Lower leg skin (tissue), 4 donors: ENCODE measurements at regions not wholly inside any gene's neighbourhood (a gene's known extent, or its start where the extent isn't known, plus 50 kb on each side); places are given as distances from the start of the nearest gene placed in this dataset.

Experiments
- DNase-seq, 2 donors: peaks; one replicate each; pipeline ENCODE4 v3.0.0-alpha.2; 2019; ENCODE audit warnings: low spot score in 2 of 2
- H3K4me3 ChIP-seq: fragments of 200-600 bp; sonication (generic); 2 replicates; pipeline ENCODE4 v1.5.1; 2017; ENCODE audit warnings: mild to moderate bottlenecking, low read depth; ENCODE audit not compliant: poor library complexity, severe bottlenecking
- CTCF ChIP-seq, 3 donors: fragments of 450-650 bp; IDR thresholded peaks; one replicate each; pipeline ENCODE4 v1.5.1; 2016; ENCODE audit warnings: antibody characterized with exemption in 3 of 3, mild to moderate bottlenecking in 3 of 3, moderate library complexity in 2 of 3
- POLR2A ChIP-seq, 2 donors: fragments of 450-650 bp; IDR thresholded peaks; one replicate each; pipeline ENCODE4 v1.6.1; 2016 to 2017; ENCODE audit warnings: antibody characterized with exemption in 2 of 2, mild to moderate bottlenecking in 1 of 2, moderate library complexity in 1 of 2
- WGBS, 2 donors: methylation state at CpG; one replicate each; pipeline ENCODE4 v1.1.5; 2018; 5-methylcytosine and 5-hydroxymethylcytosine counted together
- intact Hi-C: fragments of 100-400 bp; cut with DNase I; formaldehyde crosslinking; loops from one replicate; pipeline ENCODE4 v1.15.0; 2023; ENCODE audit warnings: low total_unique reads

- intact Hi-C loops = no loop called here
- no peak for DNase-seq
- no peak overlapping the region for H3K4me3 ChIP-seq
- 73 to 79% methylated on average over 6 of the region's 6 CpGs for WGBS, 2 donors
- TF ChIP-seq CTCF (IDR thresholded peaks at IDR 0.05) (no peak), POLR2A (IDR thresholded peaks at IDR 0.05) (no peak)
Observed at GRCh38 chr3:102741105-102741504, 306.3 kb downstream of the ZPLD1 start.

GRCh38 chr3:102741694-102742093 is 306.9 kb downstream of the ZPLD1 start:
- no peak for TF ChIP-seq CTCF (IDR thresholded peaks at IDR 0.05)
- no peak for TF ChIP-seq POLR2A (IDR thresholded peaks at IDR 0.05)

GRCh38 chr3:102745881-102746280 is 311.1 kb downstream of the ZPLD1 start:
- DNase-seq = no peak
- TF ChIP-seq POLR2A (IDR thresholded peaks at IDR 0.05) = no peak
- no peak for TF ChIP-seq CTCF (IDR thresholded peaks at IDR 0.05)
- 60 to 65% methylated on average over 4 of the region's 4 CpGs for WGBS, 2 donors

More at GRCh38 chr3:102741694-102742093, 306.9 kb downstream of the ZPLD1 start:
- no peak for DNase-seq
- WGBS, 2 donors = 88 to 95% methylated on average over 6 of the region's 6 CpGs
- H3K4me3 ChIP-seq = no peak overlapping the region
- intact Hi-C loops = no loop called here

GRCh38 chr3:102747611-102748010 is 312.8 kb downstream of the ZPLD1 start:
- WGBS, 2 donors = 47 to 52% methylated on average over 4 of the region's 4 CpGs
- DNase-seq = no peak
- no peak overlapping the region for H3K4me3 ChIP-seq
- no peak for TF ChIP-seq POLR2A (IDR thresholded peaks at IDR 0.05)
- no peak for TF ChIP-seq CTCF (IDR thresholded peaks at IDR 0.05)
- intact Hi-C loops = no loop called here

More at GRCh38 chr3:102745881-102746280, 311.1 kb downstream of the ZPLD1 start:
- H3K4me3 ChIP-seq = no peak overlapping the region
- intact Hi-C loops = no loop called here

- H3K4me3 ChIP-seq = no peak overlapping the region
- TF ChIP-seq CTCF (IDR thresholded peaks at IDR 0.05) (no peak), POLR2A (IDR thresholded peaks at IDR 0.05) (no peak)
- intact Hi-C loops = no loop called here
- DNase-seq = no peak
Observed at GRCh38 chr3:102748646-102749045, 313.8 kb downstream of the ZPLD1 start.

GRCh38 chr3:102750322-102750721 is 315.5 kb downstream of the ZPLD1 start:
- intact Hi-C loops = no loop called here
- no peak for DNase-seq
- WGBS, 2 donors = 90 to 92% methylated on average over 2 of the region's 2 CpGs
- no peak overlapping the region for H3K4me3 ChIP-seq
- no peak for TF ChIP-seq POLR2A (IDR thresholded peaks at IDR 0.05)
- no peak for TF ChIP-seq CTCF (IDR thresholded peaks at IDR 0.05)
